Right ventricle myocardium inferior (tissue), 1 donor: ENCODE measurements at regions not wholly inside any gene's neighbourhood (a gene's known extent, or its start where the extent isn't known, plus 50 kb on each side); places are given as distances from the start of the nearest gene placed in this dataset.
"Not testable (repeated sequence)": the region's sequence is repeated elsewhere in the genome, so short reads cannot be mapped to it uniquely, and the experiment has no call there.

Experiments used
- ATAC-seq: fragments of 200-7000 bp; cut with Tn5 transposase; one replicate; pipeline ENCODE4 v1.9.1; 2020; ENCODE audit warnings: mild to moderate bottlenecking, moderate library complexity
- DNase-seq: peaks from one replicate; pipeline ENCODE4 v3.0.0; 2021; ENCODE audit errors: missing footprints
- intact Hi-C: fragments of 100-400 bp; cut with DNase I; formaldehyde crosslinking; loops from one replicate; pipeline ENCODE4 v1.11.0; 2022
- donor health status: DM: no; HTN: yes; CAD: no; lungs with severe emphysema.

DNA sequence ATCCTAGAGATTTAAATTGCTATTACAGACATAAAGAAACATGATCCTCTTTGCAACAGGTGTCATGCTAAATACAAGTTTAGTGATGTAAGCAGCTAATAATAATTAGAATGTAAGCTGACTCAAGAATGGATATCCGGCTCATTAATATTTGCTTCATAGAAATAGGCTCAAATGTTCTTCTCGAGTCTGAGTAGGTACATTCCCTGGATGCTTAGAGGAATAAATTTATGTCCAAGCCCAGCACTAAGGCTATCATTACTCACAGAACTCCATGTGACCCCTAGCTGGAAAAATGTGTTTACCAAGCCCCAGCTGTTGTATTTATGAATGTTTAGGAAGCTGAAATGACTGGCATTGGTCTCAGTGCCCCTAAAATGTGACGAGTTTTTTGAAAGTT is 87.6 kb upstream of the TSPAN7 start:
- intact Hi-C loops: no loop called here
- ATAC-seq: no peak
- DNase-seq: no peak

DNA sequence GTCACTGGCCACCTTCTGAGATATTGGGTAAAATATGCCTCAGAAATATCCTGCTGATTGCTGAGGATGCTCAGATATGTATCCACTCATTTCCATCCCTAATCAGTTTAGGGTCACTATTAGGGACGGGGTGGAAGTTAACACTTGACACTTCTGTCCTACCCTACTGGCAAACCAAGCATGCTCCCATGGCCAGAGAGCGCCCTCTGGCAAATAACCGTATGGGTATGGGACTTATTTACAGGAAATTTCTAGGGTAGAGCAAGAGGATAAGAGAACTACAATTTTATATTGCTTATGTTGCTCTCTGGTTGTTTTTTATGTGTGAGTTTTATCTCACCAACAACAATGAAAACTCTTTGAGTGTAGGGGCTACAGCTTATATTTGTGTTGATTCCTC is 86.8 kb upstream of the TSPAN7 start:
- ATAC-seq (no peak), DNase-seq (no peak)
- intact Hi-C loops: no loop called here

DNA sequence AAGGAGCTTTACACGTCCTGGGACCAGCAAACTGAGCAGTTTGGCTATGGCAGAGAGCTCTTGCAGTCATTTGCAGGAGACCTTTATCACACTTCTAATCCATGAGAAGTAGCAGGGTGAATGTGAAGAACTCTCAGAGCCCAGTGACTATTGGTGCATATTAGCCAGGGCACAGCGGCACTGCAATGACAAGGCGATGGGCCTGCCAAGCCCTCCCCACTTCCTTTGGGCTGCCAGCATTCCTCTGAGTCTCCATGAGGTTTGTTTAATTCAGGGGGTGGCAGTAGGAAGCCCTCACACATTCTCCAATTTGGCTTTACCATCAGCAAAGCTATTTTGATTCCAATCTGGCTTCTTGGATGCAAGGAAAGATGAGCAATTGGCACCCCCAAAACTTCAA is 79.2 kb upstream of the TSPAN7 start:
- ATAC-seq (no peak), DNase-seq (no peak)
- intact Hi-C loops: no loop called here

DNA sequence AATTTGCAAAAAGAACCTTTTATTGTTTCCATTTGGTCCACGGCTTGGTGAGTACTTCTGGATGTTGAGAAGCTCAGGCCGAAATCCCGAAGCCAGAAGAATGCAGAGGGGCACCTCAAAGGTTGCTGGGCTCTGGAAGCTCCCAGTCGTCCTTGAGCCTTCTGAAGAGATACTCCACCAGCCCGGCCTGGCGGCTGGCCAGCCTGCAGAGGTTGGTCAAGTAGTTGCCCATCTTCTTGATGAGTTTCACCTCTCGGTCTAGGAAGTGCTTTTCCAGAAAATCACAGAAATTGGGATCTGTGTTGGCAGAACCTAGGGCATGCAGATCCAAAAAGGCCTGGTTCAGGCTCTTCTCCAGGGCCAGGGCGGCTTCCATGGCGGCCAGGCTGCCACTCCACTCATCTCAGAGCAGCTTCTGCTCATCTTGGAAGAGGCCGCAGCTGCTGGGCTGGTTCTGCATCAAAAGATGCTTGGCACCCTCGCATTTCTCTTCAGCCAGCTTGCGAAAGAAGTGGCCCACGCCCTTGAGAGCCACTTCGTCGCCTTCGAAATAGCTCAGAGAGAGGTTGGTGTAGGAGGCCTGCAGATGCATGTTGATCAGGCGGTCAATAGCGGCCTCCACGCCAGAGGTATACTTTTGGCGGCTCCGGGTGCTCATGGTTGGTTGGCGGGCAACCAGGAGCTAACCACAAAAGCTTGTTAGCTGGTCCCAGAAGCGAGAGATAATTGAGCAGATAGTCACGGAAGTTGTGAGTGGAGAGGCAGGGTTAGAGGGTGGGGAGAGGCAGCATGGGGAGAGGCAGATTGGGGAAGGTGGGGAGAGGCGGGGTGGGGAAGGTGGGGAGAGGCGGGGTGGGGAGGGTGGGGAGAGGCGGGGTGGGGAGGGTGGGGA is 76.5 kb upstream of the TSPAN7 start:
- DNase-seq (peak; percentile 27), ATAC-seq (no peak)
- intact Hi-C loops: no loop called here

DNA sequence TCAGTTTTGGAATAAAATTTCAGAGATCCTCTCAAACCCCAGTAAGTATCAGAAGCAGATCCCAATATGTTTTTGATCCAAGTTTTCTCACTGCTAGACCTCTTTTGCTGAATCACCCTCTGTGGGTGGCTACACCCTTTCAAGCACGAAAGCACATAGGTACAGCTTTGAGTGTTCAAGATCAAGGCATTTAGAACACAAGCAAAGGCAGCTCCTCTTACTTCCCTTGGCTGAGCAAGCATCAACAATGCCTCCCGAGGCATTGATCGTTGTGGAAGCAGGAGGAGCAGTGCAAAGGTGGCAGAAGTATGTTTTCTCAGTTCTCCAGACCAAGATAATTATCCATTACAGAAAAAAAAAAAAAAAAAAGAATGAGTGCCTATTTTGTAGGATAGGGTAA is 72.0 kb upstream of the TSPAN7 start:
- intact Hi-C loops: no loop called here
- no peak for ATAC-seq

DNA sequence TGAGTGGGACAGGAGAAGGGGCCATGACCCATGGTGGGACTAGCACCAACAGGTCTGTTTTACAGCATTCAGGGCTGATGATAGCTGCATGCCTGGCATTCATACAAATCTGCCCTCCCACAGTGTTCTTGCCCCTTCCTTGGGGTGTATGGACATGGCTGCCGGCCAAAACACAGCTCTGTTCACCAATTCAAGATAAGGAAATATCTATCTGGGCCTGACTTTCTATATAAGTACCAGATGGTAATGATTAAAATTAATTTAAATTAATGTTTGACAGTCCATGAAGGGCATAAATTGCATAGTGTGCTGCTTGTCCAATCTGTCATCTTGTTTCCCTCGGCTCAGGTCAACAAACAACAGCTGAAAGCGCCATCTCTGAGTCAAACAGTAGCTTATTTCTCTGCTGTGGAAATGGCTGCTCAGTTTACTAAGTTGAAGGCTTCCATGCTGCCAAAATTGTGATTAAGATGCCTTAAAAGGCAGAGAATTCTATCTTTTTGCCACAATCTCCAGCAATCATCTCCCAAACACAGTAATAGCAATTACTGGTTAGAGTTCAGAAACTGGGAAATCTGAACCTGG is 67.0 kb upstream of the TSPAN7 start:
- no peak for ATAC-seq

More for the DNA sequence above, 72.0 kb upstream of the TSPAN7 start:
- DNase-seq: no peak

DNA sequence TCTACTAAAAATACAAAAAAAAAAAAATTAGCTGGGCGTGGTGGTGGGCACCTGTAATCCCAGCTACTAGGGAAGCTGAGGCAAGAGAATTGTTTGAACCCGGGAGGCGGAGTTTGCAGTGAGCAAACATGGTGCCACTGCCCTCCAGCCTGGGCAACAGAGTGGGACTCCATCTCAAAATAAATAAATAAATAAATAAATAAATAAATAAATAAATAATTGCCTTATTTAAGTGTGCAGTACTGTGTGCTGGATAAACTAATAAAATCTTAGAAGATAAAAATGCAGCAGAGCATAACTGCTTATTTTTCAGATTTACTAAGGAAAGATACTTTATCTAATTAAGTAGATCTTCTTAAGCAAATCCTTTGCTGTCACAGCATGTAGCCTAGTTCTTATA is 61.7 kb upstream of the TSPAN7 start:
- intact Hi-C loops, DNase-seq, ATAC-seq: not testable (repeated sequence)

More for the DNA sequence above, 67.0 kb upstream of the TSPAN7 start:
- no peak for DNase-seq
- intact Hi-C loops: no loop called here

DNA sequence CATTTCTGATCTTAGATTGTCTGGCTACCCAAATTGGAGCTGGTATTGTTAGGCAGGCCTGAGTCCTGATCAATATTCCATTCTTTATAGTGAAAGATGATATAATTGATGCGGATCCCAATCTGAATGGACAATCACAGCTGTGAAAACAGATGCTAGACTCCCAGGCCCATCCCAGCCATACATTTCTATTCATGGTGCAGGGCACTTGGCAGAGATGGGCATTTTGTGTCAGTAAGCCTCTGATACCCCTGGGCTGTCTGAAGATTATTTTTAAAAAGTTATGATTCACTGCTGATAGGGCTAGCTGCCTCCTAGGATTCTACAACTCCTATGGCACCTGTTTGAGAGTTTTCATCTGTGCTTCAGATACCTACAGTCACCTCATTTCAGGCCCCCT is 61.2 kb upstream of the TSPAN7 start:
- intact Hi-C loops: no loop called here
- no peak for DNase-seq
- ATAC-seq: no peak

DNA sequence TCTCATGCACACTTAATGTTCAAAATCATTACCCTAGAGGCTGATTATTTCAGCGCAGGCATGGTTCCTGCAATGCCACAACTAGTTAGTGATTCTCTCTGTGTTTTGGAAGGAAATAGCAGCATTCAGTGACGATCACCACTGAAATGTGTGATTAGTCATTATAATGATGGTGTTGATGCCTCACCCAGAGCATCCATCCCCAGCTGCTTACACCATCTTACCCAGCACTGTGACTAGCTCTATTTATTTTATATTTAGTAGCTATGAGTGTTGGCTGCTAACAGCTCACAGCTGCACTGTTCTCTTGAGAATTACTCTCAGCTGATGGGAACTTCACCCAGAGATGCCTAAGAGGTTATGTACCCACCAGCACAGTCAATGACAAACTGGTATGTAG is 60.5 kb upstream of the TSPAN7 start:
- no peak for ATAC-seq
- intact Hi-C loops: no loop called here

DNA sequence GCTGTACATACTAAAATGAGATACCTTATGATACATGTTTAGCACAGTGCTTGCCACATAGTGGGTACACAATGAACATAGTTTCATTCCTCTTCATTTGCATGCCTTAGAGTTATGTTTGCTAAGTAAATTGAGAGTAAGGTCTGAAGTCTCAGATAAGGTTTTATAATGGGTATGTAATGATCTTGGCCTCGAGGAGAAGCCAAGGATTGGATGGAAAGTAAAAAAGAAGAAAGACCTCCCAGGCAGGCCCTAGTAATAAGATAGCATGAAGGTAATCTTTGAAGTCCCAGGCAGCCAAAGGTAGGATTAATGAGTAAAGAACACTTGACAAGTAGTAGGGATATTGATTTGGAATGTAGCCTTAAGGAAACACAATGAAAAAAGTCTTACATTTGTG is 55.8 kb upstream of the TSPAN7 start:
- DNase-seq: no peak
- ATAC-seq: no peak

More for the DNA sequence above, 60.5 kb upstream of the TSPAN7 start:
- DNase-seq: no peak

More for the DNA sequence above, 55.8 kb upstream of the TSPAN7 start:
- intact Hi-C loops: no loop called here
